HS-5 (cell line): ENCODE measurements at regions not wholly inside any gene's neighbourhood (a gene's known extent, or its start where the extent isn't known, plus 50 kb on each side); places are given as distances from the start of the nearest gene placed in this dataset.

Experiments used
- DNase-seq: peaks from one replicate; pipeline ENCODE4 v3.0.0-alpha.2; 2012; ENCODE audit warnings: low read depth

DNA sequence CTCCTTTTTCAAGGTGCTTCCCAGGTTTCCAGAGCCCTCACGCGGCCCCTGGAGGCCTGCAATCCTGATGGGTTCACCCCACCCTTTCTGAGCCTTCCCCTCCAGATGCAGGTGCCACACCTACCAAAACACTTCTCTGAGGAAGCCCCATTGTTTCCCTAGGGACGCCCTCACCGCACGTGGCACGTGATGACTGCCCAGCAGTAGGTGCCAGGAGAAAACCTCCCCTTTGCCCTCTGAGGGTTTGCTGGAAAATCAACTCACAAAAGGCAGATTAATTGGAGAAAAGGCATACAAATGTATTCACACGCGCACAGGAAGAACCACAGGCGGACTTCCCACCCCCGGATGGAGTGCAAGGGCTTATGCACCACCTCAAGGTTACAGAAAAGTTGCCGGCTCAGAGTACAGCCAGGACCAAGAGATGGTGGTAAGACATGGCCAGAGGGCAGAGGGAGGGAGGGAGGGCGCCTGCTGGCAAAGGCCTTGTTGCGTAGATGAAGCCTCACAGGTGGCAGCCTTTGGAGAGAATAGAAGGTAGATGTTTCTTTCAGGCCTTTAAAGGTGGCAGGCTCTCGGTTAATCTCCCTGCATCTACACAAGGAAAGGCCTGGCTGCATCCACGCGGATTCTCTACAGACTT is 269.4 kb upstream of the RAB6C start:
- no peak for DNase-seq

DNA sequence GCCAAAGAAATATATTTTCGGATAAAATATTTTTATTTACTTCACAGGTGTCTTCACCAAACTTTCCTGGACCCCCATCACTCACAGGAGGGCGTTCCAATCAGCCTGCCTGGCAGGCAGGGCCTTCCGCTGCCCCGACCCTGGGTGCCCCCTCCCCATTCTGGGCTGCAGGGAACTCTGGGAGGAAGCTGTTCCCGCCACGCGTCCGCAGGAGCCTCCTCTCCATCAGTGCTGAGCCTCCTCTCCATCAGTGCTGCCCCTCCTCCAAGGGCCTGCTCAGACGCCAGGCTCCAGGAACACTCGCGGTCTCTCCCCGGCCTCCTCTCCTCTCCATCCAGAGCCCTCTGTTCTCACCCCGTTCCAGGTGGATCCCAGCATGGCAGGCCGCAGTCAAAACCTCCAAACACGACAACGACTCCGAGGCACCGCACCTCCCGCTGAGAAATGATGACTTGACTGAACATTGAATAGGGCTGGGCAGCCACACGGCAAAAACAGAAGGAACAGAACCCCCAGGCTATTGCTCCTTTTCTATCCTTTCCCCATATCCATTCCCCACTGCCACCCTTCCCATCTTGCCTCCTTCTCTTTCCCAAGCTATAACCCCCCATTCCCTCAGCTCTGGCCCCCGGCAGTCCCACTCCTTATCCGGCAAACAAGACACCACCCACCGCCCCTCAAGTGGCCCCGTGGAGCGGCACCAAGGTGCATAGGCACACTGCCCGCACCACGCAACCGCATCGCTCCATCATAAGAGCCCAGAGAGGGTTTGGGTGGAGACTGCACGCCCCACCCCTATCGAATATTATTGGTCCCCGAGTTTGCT is 268.6 kb upstream of the RAB6C start:
- no peak for DNase-seq

- DNase-seq = no peak
These were observed 267.4 kb upstream of the RAB6C start for GRCh38 chr2:129711816-129712675.

DNA sequence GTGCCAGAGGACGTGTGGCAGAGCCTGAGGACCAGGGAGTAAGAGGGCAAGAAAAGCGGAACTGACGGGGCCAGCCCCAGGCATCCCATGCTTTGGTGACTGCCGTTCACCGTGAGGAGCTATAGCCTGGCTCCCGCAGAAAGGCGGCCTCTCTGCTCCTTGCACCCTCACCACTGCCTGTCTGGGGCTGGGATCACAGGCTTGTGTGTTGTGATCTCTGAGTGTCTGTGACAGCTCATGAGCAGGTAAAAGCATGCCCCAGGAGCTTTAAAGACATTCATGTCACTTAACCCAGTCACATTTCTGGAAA is 266.8 kb upstream of the RAB6C start:
- no peak for DNase-seq

DNA sequence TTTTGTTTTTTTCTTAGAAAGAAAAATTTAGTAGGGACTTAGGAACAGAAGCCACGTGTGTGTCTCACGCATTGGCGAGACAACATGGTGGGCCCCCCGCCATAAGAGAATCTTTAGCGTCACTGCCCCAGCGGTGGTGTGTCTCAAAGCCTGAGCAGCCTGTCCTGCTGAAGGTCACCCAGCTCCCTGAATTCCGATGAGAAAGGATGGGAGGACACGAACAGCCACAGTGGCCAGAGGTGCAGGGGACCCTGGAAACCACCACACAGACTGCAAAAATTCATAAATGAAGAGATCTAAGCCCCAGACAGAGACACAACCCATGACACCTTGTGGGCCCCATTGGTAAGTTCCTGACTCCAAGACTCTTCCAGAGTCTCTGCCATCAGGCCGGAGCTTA is 266.1 kb upstream of the RAB6C start:
- DNase-seq = no peak

DNA sequence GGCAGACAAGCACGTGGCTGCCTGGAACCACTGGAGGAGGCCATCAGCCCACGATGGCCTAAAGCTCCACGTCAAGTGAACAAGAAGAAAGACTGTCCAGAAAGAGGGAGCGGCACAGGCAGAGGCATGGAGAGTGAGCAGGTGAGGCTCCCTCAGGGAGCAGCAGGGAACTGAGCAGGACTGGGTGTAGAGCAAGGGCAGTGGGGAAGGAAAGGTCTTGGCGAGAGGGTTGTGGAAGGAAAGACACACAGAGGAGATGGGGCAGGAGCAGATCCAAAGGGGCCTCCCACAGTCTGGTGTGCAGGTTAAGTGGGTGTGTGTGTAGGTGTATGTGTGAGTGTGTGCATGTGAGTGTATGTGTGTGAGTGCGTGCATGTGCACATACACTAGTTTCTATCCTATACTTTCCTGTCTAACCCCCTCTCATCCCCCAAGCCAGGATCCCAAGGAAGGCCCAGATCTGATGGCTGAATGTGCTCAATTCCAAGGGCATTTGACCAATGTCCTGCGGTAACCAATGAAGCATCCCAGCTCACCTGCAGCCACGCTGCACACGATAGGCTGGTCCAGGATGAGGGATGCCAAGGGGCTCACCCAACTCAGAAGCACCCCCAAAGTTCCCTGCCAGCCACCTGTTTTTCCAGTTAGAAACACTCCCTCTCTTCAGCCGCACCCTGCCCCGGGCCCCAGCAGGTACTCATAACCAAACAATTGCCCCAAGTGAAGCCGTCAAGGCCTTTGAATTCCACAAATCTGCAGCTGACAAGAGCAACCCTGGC is 262.5 kb upstream of the RAB6C start:
- no peak for DNase-seq

- DNase-seq = no peak
These were observed 261.8 kb upstream of the RAB6C start for GRCh38 chr2:129717560-129718130.

GRCh38 chr2:129719335-129719734 is 260.1 kb upstream of the RAB6C start:
- DNase-seq = no peak

- no peak for DNase-seq
These were observed 259.1 kb upstream of the RAB6C start for GRCh38 chr2:129720360-129720759.

DNA sequence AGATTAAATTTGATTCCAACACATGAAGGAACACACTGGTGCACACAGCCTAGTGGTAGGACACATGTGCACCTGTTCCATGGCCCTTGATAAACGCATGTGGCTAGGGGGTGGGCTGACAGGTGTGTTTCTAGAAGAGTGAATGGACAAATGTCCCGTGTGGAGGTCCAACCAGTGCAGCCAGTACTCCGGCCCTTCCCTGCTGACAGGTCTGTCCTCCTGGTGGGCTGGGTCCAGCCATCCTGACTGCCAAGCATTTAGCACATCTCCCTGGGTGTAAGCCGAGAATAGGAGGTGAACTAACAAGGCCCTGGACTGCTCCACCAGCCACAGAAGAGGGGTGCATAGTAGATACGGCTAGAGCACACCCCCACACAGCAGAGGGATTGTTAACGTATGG is 258.7 kb upstream of the RAB6C start:
- DNase-seq = no peak

DNA sequence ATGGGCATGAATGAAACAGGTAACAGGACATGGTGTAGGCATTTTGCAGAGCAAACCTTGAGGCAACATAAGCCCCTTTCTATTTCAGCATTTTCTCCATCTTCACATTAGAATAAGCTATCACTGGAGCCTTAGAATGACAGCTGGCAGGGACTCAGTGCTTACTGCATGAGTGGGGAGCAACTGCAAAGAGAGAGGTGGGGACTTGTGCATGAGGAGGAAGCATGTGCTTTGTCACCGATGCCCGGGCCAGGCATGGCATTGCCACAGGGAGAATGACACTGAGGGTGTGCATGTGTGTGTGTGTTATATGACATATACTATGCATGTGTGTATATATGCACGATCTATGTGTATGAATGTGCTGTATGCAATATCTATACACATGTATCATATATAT is 258.2 kb upstream of the RAB6C start:
- no peak for DNase-seq

DNA sequence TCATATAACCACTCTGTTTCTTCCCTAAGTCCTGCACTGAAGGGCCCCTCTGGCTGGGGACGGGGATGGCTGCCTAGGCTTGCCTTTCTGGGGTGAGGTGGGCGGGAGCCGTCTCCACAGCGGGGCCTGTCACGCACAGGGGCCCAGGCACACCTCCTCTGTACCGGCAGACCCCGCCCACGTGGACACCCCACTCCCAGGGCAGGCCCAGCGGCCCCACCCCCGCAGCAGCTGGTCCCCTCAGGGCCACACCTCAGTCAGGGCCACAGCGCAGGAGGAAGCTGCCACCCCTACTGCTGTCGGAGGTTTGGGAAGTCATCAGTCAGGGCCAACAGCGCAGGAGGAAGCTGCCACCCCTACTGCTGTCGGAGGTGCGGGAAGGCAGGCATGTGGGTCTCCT is 257.6 kb upstream of the RAB6C start:
- DNase-seq = no peak

DNA sequence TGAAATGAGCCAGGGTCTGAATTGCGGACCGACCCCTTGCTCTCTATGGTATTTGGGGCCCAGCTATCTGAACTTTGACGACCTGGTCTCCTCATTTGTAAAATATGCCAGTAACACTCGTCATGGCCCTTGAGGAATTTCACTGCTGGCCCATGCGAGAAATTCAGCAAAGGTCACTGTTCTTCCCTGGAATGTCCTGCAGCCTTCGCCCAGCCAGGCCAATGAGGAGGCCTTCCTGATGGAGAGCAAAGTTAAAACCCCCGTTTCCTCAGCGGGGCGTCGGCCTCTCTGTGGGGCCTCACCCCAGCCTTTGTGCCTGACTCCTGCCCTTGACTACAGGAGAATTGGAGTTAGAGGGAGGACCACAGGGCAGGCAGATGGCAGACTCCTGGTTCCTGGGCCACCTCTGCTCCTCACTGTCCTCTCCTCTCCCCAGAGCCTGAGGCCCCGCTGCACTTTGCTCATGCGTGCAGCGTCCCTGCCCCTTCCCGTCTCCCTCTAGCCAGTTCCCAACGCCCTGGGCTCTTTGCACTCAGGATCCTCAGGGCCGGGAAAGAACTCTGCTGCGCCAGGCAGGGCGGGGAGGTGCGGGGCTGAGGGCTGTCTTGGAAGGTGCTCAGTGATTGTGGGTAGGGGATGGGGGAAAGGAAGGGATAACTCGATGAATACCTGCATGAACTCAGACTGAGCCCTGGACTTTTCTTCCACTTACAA is 257.0 kb upstream of the RAB6C start:
- no peak for DNase-seq

GRCh38 chr2:129723277-129724020 is 256.0 kb upstream of the RAB6C start:
- no peak for DNase-seq

DNA sequence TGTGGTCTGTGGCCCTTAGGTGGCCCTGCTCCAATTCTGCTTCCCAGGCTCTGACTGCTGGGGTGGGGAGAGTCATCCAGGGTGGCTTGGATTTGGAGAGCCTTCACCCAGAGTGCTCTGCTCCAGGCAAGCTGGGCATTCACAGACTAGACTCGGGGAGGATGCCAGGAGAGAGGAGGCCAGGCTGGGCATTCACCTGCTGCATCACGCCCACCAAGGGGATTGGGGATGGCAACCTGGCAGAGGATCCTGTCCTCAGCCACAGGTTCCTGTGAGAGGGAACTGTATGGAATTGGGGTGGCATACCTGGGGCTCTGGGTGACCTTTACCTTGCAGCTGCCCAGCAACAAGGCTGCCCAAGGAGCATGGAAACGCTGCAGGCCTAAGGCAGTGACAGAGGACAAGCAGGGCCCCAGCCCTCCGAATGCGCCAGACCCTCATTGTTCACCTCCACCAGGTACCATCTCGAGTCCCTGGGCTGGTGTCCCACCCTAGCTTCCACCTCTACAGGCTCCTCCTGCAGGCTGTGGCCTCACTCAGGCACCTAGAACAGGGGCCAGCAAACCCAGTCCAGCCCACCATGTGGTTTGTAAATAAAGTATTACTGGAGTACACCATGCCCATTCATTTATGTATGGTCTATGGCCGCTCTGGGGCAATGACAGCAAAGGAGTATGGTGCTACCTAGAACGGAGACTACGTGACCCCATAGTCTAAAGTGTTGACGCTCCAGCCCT is 255.3 kb upstream of the RAB6C start:
- no peak for DNase-seq

- no peak for DNase-seq
These were observed 253.2 kb upstream of the RAB6C start for GRCh38 chr2:129726216-129726615.

GRCh38 chr2:129727286-129727685 is 252.2 kb upstream of the RAB6C start:
- DNase-seq = no peak

GRCh38 chr2:129728035-129728972 is 251.2 kb upstream of the RAB6C start:
- DNase-seq = no peak

DNA sequence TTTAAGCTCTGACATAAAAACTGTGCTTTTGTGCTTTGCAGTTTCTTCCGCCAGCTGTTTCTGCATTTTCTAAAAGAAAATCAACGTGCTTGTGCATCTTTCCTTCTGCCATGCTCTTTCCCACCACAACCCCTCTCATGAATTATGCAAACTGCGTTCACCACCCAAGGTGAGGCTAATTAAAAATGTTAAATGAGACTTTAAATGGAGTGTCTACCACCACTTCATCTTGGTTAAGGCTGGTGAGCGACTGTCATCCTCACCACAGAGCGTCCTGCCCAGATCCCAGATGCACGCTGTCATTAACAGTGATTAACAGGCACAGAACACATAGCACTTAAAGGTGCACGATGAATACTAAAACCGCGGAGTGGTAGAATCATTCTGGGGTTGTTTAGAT is 250.5 kb upstream of the RAB6C start:
- DNase-seq = no peak
